ENCODE measurements at regions not wholly inside any gene's neighbourhood (a gene's known extent, or its start where the extent isn't known, plus 50 kb on each side); places are given as distances from the start of the nearest gene placed in this dataset.

GRCh38 chr9:95733741-95734666, 141.5 kb upstream of the ERCC6L2 start:
- no peak for TF ChIP-seq CTCF (IDR thresholded peaks at IDR 0.05; ENCODE audit: low read depth, low read length, poor library complexity, severe bottlenecking)
- TF ChIP-seq EZH2phosphoT487 (IDR thresholded peaks at IDR 0.05; ENCODE audit: borderline replicate concordance, low read length) = no peak
